RWPE1 (cell line): ENCODE measurements at regions not wholly inside any gene's neighbourhood (a gene's known extent, or its start where the extent isn't known, plus 50 kb on each side); places are given as distances from the start of the nearest gene placed in this dataset.

Experiments used
- CTCF ChIA-PET: fragments of 350-600 bp; sonication (Branson Sonifier 250); formaldehyde crosslinking; extraction: SDS; loops from one replicate; lab custom pipeline; 2021; lab: Yijun Ruan, JAX
- POLR2A ChIA-PET: fragments of 400-600 bp; formaldehyde crosslinking; extraction: SDS; loops from one replicate; lab custom pipeline; 2020; ENCODE audit warnings: antibody characterized with exemption; ENCODE audit not compliant: low non-redundant PET; lab: Yijun Ruan, JAX
- DNase-seq: peaks from one replicate; pipeline ENCODE4 v3.0.0; 2012; ENCODE audit warnings: low spot score
- H3K27ac ChIP-seq: fragments of 450-650 bp; 2 replicates; pipeline ENCODE4 v1.5.1; 2017
- CTCF ChIP-seq: fragments of 450-650 bp; conservative IDR thresholded peaks from 2 replicates; pipeline ENCODE4 v1.5.1; 2017; ENCODE audit warnings: low read depth, mild to moderate bottlenecking

GRCh38 chr12:123100882-123101281, 50.0 kb downstream of the PITPNM2 start:
- H3K27ac ChIP-seq, result no peak overlapping the region

GRCh38 chr12:123100450-123100849, 50.4 kb downstream of the PITPNM2 start:
- ChIA-PET CTCF (no interaction called here), POLR2A (no interaction called here)
- no peak for DNase-seq
- H3K27ac ChIP-seq, result no peak overlapping the region
- no peak for TF ChIP-seq CTCF

More at GRCh38 chr12:123100882-123101281, 50.0 kb downstream of the PITPNM2 start:
- no peak for TF ChIP-seq CTCF
- ChIA-PET POLR2A (no interaction called here), CTCF (no interaction called here)
- DNase-seq, result no peak

- TF ChIP-seq CTCF, result no peak
- ChIA-PET POLR2A (no interaction called here), CTCF (no interaction called here)
- DNase-seq, result no peak
- no peak overlapping the region for H3K27ac ChIP-seq
Measured at GRCh38 chr12:123099560-123100192, 51.2 kb downstream of the PITPNM2 start.

GRCh38 chr12:123098780-123099179, 52.1 kb downstream of the PITPNM2 start:
- POLR2A ChIA-PET, result no interaction called here
- H3K27ac ChIP-seq, result no peak overlapping the region
- CTCF ChIA-PET, result no interaction called here
- DNase-seq, result no peak
- no peak for TF ChIP-seq CTCF

GRCh38 chr12:123097561-123098084, 53.3 kb downstream of the PITPNM2 start:
- TF ChIP-seq CTCF, result no peak
- CTCF ChIA-PET, result no interaction called here
- DNase-seq, result no peak
- POLR2A ChIA-PET, result no interaction called here
- no peak overlapping the region for H3K27ac ChIP-seq

GRCh38 chr12:123096741-123097140, 54.1 kb downstream of the PITPNM2 start:
- no peak for TF ChIP-seq CTCF
- CTCF ChIA-PET, result no interaction called here

More at GRCh38 chr12:123096741-123097140, 54.1 kb downstream of the PITPNM2 start:
- no peak overlapping the region for H3K27ac ChIP-seq
- POLR2A ChIA-PET, result no interaction called here
- no peak for DNase-seq
